Left lung (tissue), 4 donors: ENCODE measurements at regions not wholly inside any gene's neighbourhood (a gene's known extent, or its start where the extent isn't known, plus 50 kb on each side); places are given as distances from the start of the nearest gene placed in this dataset.

Experiments used
- ATAC-seq: fragments of 200-7000 bp; cut with Tn5 transposase; one replicate; pipeline ENCODE4 v1.9.1; 2020; ENCODE audit warnings: moderate library complexity
- DNase-seq, 4 donors: peaks; one replicate each; pipeline ENCODE4 v3.0.0-alpha.2; 2013 to 2020
- H3K27ac ChIP-seq, 2 donors: fragments of 200-600 bp; sonication (generic) in 1 of 2; one replicate each; pipeline versions ENCODE4 v1.5.0 to v1.8.0; 2020 to 2021
- H3K27me3 ChIP-seq, 2 donors: fragments of 200-600 bp; sonication (generic) in 1 of 2; one replicate each; pipeline versions ENCODE4 v1.5.0 to v1.8.0; 2020 to 2021
- H3K36me3 ChIP-seq, 2 donors: fragments of 200-600 bp; sonication (generic) in 1 of 2; one replicate each; pipeline versions ENCODE4 v1.5.0 to v1.8.0; 2020 to 2021
- H3K4me1 ChIP-seq, 2 donors: fragments of 200-600 bp; one replicate each; pipeline ENCODE4 v1.8.0; 2021
- H3K4me3 ChIP-seq, 2 donors: fragments of 200-600 bp; sonication (generic) in 1 of 2; one replicate each; pipeline versions ENCODE4 v1.5.0 to v1.8.0; 2020 to 2021; ENCODE audit warnings: mild to moderate bottlenecking in 1 of 2
- H3K9me3 ChIP-seq, 2 donors: fragments of 200-600 bp; sonication (generic) in 1 of 2; one replicate each; pipeline versions ENCODE4 v1.5.0 to v1.8.0; 2020 to 2021
- intact Hi-C, 2 donors: fragments of 100-400 bp; cut with DNase I; formaldehyde crosslinking; loops; one replicate each; pipeline versions ENCODE4 v1.11.2 to v1.14.2; 2022
- TF ChIP-seq, protein P1 (sequence below), 2 donors: fragments of 200-600 bp; sonication (generic) in 1 of 2; IDR thresholded peaks; one replicate each; pipeline versions ENCODE4 v1.5.0 to v1.8.0; 2021; ENCODE audit warnings: antibody characterized with exemption in 2 of 2
- donor health status: DM: no; HTN: yes; CAD: no.
- donor health status: DM: no; HTN: no; CAD: no.

DNA sequence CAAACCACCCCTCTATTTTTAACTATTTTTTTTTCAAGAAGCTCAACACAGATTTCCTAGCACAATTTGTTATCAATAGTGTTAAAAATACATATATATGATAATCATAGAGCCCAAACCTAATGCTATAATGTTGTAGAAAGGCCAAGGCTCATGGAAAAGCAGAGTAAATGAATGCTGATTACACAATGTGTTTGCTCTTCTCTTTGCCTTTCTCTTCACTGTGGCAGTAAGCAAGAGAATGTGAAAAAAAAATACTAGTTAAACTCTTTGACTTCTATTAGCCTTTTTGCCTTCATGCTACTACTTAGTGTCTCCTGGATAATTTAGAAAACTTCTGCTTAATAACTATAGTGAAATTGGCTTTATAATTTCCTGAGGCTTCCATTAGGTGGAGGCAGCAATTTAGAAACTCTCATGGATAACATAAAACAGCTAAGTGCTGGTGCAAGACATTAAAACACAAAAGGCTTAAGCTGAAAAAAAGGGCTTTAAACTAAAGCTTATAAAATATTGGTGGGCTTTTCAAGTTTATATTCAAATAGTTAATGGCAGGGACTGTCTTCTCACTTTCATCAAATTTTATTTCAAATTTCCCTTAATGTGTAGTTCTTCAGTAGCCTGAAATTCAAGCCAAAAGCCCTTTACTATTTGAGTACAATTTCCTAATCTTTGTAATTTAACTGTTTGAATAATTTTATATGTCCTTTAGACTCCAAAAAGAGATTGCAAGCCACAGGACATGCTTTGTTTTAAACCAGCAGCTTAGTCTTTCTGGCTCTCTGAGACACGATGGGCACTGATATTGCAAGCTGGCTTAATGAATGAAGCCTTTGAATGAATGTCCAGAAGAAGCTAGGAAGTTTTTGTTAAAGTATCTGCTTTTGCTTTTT lies 2031.8 kb upstream of the CDH6 start:
- ATAC-seq, result no peak
- no peak overlapping the region for H3K4me3 ChIP-seq
- no peaks in the 10 kb centered on the region for H3K36me3 ChIP-seq
- intact Hi-C loops, result no loop called here
- H3K9me3 ChIP-seq, result no peaks in the 10 kb centered on the region
- H3K27ac ChIP-seq, result no peak overlapping the region
- no peaks in the 10 kb centered on the region for H3K4me1 ChIP-seq
- H3K27me3 ChIP-seq, result no peaks in the 10 kb centered on the region
- no peak for DNase-seq
- TF ChIP-seq, protein P1, sequence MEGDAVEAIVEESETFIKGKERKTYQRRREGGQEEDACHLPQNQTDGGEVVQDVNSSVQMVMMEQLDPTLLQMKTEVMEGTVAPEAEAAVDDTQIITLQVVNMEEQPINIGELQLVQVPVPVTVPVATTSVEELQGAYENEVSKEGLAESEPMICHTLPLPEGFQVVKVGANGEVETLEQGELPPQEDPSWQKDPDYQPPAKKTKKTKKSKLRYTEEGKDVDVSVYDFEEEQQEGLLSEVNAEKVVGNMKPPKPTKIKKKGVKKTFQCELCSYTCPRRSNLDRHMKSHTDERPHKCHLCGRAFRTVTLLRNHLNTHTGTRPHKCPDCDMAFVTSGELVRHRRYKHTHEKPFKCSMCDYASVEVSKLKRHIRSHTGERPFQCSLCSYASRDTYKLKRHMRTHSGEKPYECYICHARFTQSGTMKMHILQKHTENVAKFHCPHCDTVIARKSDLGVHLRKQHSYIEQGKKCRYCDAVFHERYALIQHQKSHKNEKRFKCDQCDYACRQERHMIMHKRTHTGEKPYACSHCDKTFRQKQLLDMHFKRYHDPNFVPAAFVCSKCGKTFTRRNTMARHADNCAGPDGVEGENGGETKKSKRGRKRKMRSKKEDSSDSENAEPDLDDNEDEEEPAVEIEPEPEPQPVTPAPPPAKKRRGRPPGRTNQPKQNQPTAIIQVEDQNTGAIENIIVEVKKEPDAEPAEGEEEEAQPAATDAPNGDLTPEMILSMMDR (IDR thresholded peaks at IDR 0.05), result no peak

DNA sequence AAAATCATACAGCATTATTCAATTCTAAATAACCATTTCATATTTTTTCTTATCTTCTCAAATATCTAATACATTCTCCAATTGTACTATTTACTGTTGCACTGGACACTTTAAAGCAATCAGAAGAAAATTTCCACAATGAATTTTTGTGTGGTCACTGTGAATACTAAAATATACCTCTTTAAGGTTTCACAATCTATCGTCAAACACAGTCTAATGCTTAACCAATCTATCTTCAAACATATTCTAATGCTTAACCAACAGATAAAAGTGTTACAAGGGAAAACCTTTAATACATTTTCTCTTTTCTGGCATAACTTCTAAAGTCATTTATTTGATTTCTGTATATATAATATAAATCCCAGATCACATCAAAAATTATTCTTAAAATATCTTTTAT lies 2035.5 kb upstream of the CDH6 start:
- intact Hi-C loops, result no loop called here
- no peak overlapping the region for H3K27ac ChIP-seq
- TF ChIP-seq, protein P1 (IDR thresholded peaks at IDR 0.05), result no peak
- no peak overlapping the region for H3K4me3 ChIP-seq
- DNase-seq, result no peak
- ATAC-seq, result no peak
- H3K27me3 ChIP-seq, result no peaks in the 10 kb centered on the region
- no peaks in the 10 kb centered on the region for H3K4me1 ChIP-seq
- H3K9me3 ChIP-seq, result no peaks in the 10 kb centered on the region
- no peaks in the 10 kb centered on the region for H3K36me3 ChIP-seq

DNA sequence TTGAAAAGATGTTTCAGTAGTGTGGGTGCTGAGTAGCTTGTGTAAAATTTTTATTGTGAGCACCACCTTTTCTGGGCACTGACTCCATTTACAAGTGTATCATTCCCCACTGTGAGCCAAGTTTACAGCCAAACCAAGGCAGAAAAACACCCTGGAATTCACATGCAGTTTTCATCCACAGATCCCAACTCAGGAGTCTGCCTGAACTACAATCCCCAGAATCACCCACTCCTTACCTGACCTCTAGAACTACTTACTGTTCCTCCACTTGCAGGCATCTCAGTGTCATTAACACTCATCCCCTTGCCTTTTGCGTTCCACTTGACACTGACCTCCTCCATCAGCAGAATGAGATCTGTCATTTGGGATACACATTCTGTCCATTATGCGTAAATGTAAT lies 2042.6 kb upstream of the CDH6 start:
- TF ChIP-seq, protein P1 (IDR thresholded peaks at IDR 0.05), result no peak
- intact Hi-C loops, result no loop called here
- Histone ChIP-seq H3K36me3 (no peaks in the 10 kb centered on the region), H3K4me1 (no peaks in the 10 kb centered on the region), H3K27ac (no peak overlapping the region), H3K27me3 (no peaks in the 10 kb centered on the region), H3K4me3 (no peak overlapping the region), H3K9me3 (peaks cover 0 to 5% of the 10 kb centered on the region in 2 donors)
- ATAC-seq, result no peak
- DNase-seq, result no peak

DNA sequence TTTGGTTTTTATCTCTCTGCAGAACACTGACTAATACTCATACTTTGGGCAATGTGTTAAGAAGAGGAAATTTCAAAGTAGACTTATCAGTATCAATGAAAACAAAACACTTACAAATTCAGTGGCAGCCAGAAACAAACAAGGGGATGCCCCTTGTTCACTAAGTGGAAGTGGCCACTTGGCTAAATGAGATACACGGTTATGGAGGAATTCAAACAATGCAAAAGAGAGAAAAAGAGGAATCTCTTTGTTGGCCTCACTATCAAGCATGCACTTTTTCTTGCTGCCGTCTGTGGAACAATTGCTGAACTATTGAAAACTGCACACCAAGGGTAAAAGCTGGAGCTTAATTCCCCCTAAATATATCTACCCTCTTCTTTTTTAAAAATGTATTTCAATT lies 2044.9 kb upstream of the CDH6 start:
- H3K36me3 ChIP-seq, result no peaks in the 10 kb centered on the region
- TF ChIP-seq, protein P1 (IDR thresholded peaks at IDR 0.05), result no peak
- H3K9me3 ChIP-seq, result peaks cover 0 to 5% of the 10 kb centered on the region in 2 donors
- H3K4me1 ChIP-seq, result no peaks in the 10 kb centered on the region
- intact Hi-C loops, result no loop called here
- H3K4me3 ChIP-seq, result no peak overlapping the region
- DNase-seq (no peak), ATAC-seq (no peak)
- H3K27me3 ChIP-seq, result no peaks in the 10 kb centered on the region
- no peak overlapping the region for H3K27ac ChIP-seq

DNA sequence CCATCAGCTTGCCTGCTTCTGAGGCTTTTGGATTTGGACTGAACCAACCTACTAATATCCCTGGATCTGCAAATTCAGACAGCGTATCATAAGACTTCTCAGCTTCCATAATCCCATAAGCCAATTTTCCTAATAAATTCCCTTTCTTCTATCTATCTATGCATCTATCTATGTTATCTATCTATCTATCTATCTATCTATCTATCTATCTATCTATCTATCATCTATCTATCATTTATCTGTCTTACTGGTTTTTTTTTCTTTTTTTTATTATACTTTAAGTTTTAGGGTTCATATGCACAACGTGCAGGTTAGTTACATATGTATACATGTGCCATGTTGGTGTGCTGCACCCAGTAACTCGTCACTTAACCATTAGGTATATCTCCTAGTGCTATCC lies 2045.4 kb upstream of the CDH6 start:
- TF ChIP-seq, protein P1 (IDR thresholded peaks at IDR 0.05), result no peak
- Histone ChIP-seq H3K4me3 (no peak overlapping the region), H3K4me1 (no peaks in the 10 kb centered on the region), H3K27me3 (no peaks in the 10 kb centered on the region), H3K27ac (no peak overlapping the region), H3K36me3 (no peaks in the 10 kb centered on the region), H3K9me3 (peaks cover 0 to 5% of the 10 kb centered on the region in 2 donors)
- ATAC-seq (no peak), DNase-seq (no peak)
- intact Hi-C loops, result no loop called here
